ENCODE measurements at regions not wholly inside any gene's neighbourhood (a gene's known extent, or its start where the extent isn't known, plus 50 kb on each side); places are given as distances from the start of the nearest gene placed in this dataset.
"Not testable (repeated sequence)": the region's sequence is repeated elsewhere in the genome, so short reads cannot be mapped to it uniquely, and the experiment has no call there.

- no peak for DNase-seq
These were observed 203.2 kb downstream of the LAS1L start for GRCh38 chrX:65331371-65331770.

DNA sequence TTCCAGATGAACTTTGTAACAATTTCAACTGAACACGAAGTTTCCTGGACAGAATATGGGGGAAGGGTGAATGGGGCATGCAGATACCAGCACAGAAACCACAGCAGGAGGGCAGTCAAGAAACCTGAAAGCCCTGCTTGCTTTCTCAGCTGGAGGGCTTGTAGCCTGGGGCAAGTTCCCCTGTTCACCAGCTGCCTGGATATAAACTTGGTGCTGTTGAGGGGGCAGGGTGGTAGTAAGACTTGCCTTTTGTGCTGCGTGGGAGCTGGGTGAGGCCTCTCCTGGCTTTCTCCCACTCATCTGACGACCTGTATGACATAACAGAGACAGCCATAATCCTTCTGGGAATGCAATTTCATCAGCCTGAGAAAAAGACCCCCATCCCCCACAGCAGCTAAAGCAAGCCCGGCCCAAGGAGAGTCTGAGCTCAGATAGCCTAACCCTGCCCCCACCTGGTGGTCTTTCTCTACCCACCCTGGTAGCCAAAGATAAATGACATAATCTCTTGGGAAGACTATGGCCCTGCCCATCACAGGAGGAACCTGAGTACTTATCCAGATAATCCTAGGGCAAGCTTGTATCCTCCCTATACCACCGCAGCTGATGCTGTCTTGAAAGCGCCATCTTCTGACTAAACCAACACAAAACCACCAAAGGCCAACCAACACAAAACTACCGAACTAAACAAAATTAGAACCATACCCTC lies 234.3 kb downstream of the LAS1L start:
- no peak for DNase-seq

GRCh38 chrX:65282905-65283304 lies 251.7 kb downstream of the LAS1L start:
- not testable (repeated sequence) for DNase-seq

- no peak for DNase-seq
These were observed 261.4 kb downstream of the LAS1L start for GRCh38 chrX:65273152-65273551.

- DNase-seq: no peak
These were observed 268.1 kb downstream of the LAS1L start for GRCh38 chrX:65266482-65266881.

GRCh38 chrX:65253817-65254216 lies 277.6 kb upstream of the ZC4H2 start:
- no peak for DNase-seq

GRCh38 chrX:65241059-65241721 lies 264.9 kb upstream of the ZC4H2 start:
- DNase-seq: no peak

DNA sequence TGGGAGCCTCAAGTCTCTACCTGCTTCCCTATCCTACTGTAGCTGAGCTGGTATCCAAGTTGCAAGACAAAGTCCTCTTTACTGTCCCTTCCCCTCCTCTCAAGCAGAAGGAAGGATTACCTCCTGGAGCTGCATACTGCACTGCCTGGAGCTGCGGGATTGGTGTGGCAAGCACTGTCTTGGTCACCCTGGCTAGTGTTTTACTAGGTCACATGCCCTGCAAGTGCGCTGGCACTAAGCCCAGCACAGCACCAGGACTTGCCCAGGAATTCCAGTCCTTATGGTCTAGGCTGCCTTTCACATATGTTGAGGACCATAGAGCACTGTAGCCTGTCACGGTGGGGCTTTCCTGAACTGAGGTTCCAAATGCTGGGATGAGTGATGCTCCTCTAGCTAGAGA lies 227.3 kb upstream of the ZC4H2 start:
- DNase-seq: no peak

DNA sequence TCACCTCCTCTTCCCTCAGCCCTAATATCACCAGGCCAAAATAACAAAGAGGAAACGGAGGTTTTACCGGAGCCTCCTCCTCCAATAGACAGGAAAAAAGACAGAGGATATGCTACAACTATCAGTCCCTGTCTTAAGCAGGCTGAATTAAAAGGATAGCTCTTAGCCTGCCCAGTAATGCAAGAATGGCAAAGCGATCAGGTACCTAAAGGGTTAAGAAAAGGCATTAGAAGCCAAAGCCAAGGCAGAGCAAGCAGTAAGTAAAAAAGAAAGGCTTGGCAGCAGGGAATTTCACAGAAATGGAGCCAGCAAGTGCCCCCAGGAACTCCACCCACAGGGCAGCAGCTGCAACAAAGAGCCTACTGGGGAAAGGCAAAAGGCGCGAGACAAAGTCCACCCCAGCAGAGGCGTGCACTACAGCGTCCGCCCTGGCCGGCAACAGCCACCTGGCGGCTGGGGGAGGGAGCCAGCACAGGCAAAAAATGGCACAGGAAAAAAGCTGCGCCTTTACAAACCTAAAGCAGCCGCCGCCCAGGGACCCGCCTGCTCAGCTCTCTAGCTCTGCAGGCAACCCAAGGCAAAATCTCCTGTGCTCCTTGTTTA lies 220.6 kb upstream of the ZC4H2 start:
- DNase-seq: no peak

GRCh38 chrX:65195621-65196020 lies 219.4 kb upstream of the ZC4H2 start:
- no peak for DNase-seq

DNA sequence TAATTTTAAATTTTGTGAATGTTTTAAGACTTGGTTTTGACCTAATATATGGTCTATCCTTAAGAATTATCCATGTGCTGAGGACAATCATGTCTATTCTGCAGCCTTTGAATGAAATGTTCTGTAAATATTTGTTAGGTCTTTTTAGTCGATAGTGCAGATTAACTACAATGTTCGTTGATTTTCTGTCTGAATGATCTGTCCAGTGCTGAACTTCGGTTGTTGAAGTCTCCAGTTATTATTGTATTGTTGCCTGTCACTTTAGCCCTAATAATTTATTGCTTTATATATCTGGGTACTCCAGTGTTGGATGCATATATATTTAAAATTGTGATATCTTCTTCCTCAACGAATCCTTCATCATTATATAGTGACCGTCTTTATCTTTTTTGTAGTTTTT lies 218.3 kb upstream of the ZC4H2 start:
- DNase-seq: no peak

DNA sequence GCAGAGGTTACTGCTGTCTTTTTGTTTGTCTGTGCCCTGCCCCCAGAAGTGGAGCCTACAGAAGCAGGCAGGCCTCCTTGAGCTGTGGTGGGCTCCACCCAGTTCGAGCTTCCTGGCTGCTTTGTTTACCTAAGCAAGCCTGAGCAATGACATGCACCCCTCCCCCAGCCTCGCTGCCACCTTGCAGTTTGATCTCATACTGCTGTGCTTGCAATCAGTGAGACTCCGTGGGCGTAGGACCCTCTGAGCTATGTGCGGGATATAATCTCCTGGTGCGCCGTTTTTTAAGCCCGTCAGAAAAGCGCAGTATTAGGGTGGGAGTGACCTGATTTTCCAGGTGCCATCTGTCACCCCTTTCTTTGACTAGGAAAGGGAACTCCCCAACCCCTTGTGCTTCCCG lies 187.1 kb upstream of the ZC4H2 start:
- not testable (repeated sequence) for DNase-seq

DNA sequence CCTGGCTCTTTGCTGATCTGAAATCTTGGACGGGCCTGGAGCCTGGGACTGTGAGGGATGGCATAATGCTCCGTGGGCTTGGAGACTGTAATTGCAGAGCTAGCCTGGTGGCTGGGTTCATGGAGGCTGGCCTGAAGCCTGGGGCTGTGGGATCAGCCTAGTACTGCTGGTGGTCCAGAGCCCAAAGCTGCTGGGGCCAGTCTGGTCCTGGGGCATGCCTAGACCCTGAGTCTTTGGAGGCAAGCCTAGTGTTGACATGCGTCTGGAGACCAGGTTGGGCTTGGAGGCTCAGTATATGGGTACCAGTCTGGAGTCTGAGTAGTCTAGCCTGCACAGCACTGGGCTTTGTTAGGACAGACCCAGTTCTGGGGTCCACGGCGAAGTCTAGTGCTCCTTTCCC lies 172.0 kb upstream of the ZC4H2 start:
- DNase-seq: no peak

DNA sequence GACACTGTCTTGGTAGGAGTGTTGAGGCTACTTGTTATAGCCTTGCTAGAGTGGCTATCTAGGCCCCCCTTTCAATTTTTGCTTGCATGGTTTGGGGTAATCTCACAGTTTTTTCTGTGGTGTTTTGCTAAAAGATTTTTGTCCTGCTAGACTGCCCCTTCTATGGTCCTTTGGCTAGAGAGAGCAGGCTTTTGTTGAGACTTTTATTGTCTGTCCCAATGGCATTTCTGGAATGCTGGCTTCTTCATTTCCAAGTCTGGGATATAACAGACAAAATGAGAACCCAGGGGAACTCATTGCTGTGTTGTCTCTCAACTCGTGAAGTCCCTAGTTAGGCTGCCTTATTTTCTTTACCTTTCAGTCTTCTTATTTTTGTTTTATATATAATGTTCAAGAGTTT lies 160.2 kb upstream of the ZC4H2 start:
- DNase-seq: no peak

DNA sequence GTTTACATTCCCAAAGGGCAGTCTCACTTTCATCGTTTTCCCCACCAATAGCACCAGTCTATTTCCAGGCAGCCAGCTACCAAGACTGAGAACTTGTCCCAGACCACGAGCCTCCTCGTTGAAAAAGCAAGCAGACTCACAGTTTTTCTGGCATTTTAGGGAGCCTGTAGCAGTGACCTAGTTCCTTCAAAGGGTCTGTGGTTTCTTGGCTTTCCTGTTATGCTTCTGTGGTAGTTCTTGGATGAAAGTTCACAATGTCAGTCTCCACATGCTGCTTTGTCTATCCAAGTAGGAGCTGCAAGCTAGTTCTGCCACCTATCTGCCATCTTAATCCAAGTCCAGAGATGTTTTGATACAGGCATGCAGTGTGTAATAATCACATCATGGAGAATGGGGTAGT lies 151.6 kb upstream of the ZC4H2 start:
- no peak for DNase-seq

DNA sequence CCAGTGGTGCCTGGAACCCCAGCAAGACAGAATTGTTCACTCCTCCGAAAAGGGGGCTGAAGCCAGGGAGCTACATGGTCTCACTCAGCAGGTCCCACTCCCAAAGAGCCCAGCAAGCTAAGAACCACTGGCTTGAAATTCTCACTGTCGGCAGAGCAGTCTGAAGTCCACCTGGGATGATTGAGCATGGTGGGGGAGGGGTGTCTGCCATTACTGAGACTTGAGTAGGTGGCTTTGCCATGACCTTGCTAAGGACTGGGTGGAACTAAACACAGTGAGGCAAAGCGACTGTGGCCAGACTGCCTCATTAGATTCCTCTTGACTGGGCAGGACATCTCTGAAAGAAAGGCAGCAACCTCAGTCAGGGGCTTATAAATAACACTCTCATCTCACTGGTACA lies 122.6 kb upstream of the ZC4H2 start:
- DNase-seq: no peak

GRCh38 chrX:65093658-65094057 lies 117.4 kb upstream of the ZC4H2 start:
- no peak for DNase-seq

DNA sequence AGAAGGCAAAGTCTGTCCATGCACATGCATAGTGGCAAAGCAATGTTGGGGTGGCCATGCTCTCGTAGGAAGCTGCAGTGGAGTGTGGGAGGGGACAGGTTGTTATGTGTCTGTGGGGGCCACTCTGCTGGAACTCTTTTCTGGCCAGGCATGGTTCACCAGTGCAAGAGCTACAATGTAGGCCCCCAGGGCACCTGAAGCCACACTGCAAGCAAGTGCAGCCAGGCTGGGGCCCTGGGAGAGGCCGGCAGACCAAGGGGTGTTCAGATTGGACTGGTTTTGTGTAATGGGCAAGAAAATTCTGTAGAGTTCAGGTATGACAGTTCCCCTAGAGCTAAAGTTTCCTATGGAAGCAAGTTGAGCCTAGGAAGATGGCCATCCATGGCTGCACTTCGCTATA lies 97.0 kb upstream of the ZC4H2 start:
- no peak for DNase-seq

- DNase-seq: no peak
These were observed 96.3 kb upstream of the ZC4H2 start for GRCh38 chrX:65072590-65072989.

DNA sequence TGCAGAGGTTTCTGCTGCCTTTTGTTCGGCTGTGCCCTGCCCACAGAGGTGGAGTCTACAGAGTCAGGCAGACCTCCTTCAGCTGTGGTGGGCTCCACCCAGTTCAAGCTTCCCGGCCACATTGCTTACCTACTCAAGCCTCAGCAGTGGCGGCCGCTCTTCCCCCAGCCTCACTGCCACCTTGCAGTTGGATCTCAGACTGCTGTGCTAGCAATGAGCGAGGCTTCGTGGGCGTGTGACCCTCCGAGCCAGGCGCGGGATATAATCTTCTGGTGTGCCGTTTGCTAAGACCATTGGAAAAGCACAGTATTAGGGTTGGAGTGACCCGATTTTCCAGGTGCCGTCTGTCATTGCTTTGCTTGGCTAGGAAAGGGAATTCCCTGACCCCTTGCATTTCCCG lies 82.4 kb upstream of the ZC4H2 start:
- not testable (repeated sequence) for DNase-seq

DNA sequence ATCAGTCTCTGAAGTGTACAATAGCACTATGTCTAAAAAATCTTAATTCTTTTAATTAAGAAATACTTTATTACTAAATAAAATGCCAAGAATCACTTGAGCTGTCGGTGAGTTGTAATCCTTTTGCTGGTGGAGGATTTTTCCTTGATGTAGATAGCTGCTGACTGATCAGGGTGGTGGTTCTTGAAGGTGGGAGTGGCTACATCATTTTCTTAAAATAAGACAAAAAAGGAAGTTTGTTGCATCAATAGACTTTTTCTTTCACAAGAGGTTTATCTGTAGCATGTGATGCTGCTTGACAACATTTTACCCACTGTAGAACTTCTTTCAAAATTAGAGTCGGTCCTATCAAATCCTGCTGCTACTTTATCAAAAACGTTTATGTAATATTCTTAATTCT lies 68.8 kb upstream of the ZC4H2 start:
- DNase-seq: no peak

- peak in 1 of 2 experiments; percentile 3 for DNase-seq
These were observed 59.2 kb upstream of the ZC4H2 start for GRCh38 chrX:65035446-65035770.

DNA sequence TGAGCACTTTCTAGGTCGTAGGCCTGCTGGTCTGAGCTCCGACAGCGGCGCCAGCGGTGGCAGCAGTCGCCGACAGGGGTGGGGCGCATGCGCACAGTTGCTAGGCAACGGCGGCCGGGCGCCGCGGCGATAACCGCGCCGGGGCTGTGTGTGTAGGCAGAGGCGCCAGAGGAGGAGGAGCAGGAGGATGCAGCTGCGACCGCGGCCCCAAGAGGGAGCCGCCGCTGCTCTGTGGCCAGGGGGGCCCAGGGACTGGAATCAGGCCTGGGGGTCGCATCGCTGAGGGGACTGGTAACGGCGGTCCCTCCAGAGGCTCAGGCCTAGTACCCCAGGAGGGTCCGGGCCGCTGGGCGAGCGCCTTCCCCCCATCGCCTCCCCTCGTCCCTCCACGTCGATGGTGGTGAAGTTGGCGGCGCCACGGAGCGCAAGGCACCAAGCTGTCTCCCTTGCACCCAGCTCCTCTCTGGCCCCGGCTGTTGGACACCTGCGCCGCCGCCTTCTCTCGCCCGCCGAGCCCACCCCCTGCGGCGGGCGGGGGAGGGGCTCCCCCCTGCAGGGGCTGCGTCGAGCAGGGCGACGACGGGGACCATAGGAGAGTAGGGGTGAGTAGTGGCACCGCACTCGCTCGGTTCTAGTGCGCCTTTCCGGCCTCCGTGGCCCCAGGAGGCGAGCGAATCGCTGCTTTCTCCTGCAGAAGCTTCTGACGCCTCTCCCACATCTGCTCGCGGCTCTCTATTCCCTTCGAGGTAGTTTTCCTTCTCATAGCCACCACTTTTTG lies 58.6 kb upstream of the ZC4H2 start, which contains the start of gene ZC3H12B:
Gene ZC3H12B (plus strand): TSS at position 159 of the 778 bp plus-strand sequence.
- DNase-seq: no peak

- DNase-seq: no peak
These were observed 58.0 kb upstream of the ZC4H2 start for GRCh38 chrX:65034292-65034667.

Data from cerebellar nuclear complex (tissue), 1 donor.